ENCODE measurements at regions not wholly inside any gene's neighbourhood (a gene's known extent, or its start where the extent isn't known, plus 50 kb on each side); places are given as distances from the start of the nearest gene placed in this dataset.

DNA sequence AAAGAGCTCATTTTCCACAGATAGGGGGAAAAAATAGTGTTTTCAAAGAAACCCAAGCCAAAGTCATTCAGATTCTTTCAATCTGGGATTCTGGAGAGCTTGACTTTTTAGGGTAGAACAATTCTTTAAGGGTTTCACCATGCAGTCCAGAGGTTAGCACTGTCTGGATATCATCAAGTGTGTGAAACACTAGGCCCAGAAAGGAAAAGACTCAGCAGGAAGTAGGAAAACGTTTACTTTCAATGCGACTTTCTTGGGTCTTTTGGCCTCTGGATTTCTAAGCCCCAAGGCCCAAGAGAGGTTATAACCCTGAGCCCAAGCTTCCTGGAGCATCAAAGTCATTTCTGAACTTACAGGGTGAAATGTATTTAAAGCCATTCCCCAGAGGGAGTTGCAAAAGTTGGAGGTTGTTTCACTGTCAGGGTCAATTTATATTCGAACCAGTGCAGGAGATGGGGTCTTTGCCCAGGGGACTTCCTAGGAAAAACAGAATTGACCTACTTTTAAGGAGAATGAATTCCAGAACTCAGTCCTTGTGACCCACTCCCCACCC is 158.0 kb downstream of the C7orf25 start:
- H3K36me3 ChIP-seq (ENCODE audit: control insufficient read depth in 2 of 4, insufficient read depth in 4 of 4, low read length in 3 of 4) = no peaks in the 10 kb centered on the region
- no peak for DNase-seq (ENCODE audit: low read depth in 1 of 2, low spot score in 2 of 2)
- H2AFZ ChIP-seq (ENCODE audit: low read length) = no peak overlapping the region
- FAIRE-seq = no peak
- no peak overlapping the region for H3K9ac ChIP-seq (replicated peaks in 1 of 4; ENCODE audit: extremely low read depth in 1 of 4, low read depth in 3 of 4, low read length in 3 of 4)
- H3K79me1 ChIP-seq (ENCODE audit: low read depth, low read length) = no peaks in the 10 kb centered on the region
- H3K4me1 ChIP-seq (replicated peaks in 1 of 4; ENCODE audit: control insufficient read depth in 3 of 4, insufficient read depth in 4 of 4, low read length in 3 of 4) = peaks cover 0 to 5% (median 0%) of the 10 kb centered on the region in 4 experiments; a peak in 1 of 7 replicates
- no peak overlapping the region for H3K4me2 ChIP-seq (ENCODE audit: insufficient read depth in 1 of 2, low read depth in 2 of 2, low read length in 2 of 2)
- no peak overlapping the region for H3K23ac ChIP-seq (ENCODE audit: insufficient read length)
- H3K23me2 ChIP-seq (ENCODE audit: low read depth, low read length) = no peaks in the 10 kb centered on the region
- no peak overlapping the region for H2BK120ac ChIP-seq (replicated peaks; ENCODE audit: low read depth, low read length)
- H3K14ac ChIP-seq (ENCODE audit: insufficient read length) = no peak overlapping the region
- WGBS, 2 experiments (ENCODE audit: extremely low coverage in 1 of 2, insufficient coverage in 1 of 2, insufficient read length in 1 of 2, insufficient replicate concordance in 2 of 2, low coverage in 1 of 2, low lambda C conversion rate in 2 of 2, missing lambda C conversion rate in 1 of 2) = 79% methylated on average over 3 of the region's 3 CpGs; no CpG with 5 or more reads in 1 of the 2 experiments
- H3K27ac ChIP-seq (ENCODE audit: low read depth, low read length) = no peak overlapping the region
- H3K9me3 ChIP-seq (ENCODE audit: insufficient read depth in 2 of 2, low read depth in 1 of 2, low read length in 1 of 2) = 0 out of 4 replicates have a peak, but pooled peaks cover 0 to 4% of the 10 kb centered on the region in 2 experiments
- no peak overlapping the region for H4K8ac ChIP-seq (ENCODE audit: extremely low read depth, insufficient read depth, low read length)
- ChIA-PET POLR2A (ENCODE audit: partially characterized antibody) (no interaction called here), CTCF (ENCODE audit: partially characterized antibody) (interaction anchor here (0.7 to 1.2 kb wide), 3 partner anchors 9 to 77 kb away, joined by 3 to 11 read pairs (median 4); no protein-coding TSS in a partner anchor)
- H3K27me3 ChIP-seq (replicated peaks in 1 of 4; ENCODE audit: control insufficient read depth in 3 of 4, extremely low read depth in 1 of 4, insufficient read depth in 3 of 4, low read length in 3 of 4) = no peaks in the 10 kb centered on the region
- H4K91ac ChIP-seq (replicated peaks; ENCODE audit: insufficient read length, low read length) = no peak overlapping the region
- no peak overlapping the region for H3K18ac ChIP-seq (ENCODE audit: extremely low read depth, low read length)
- no peak overlapping the region for H3K4ac ChIP-seq (replicated peaks; ENCODE audit: insufficient read length, low read depth, low read length)
- no peak overlapping the region for H4K5ac ChIP-seq (ENCODE audit: insufficient read length, low read depth, low read length)
- no peak overlapping the region for H2BK20ac ChIP-seq (ENCODE audit: low read length)
- no peaks in the 10 kb centered on the region for H4K20me1 ChIP-seq (replicated peaks in 1 of 2; ENCODE audit: control insufficient read depth in 1 of 2, insufficient read depth in 2 of 2, low read length in 2 of 2)
- H3K4me3 ChIP-seq (ENCODE audit: extremely low read depth in 1 of 4, insufficient read depth in 2 of 4, low read depth in 3 of 4, low read length in 4 of 4) = no peak overlapping the region
- no peaks in the 10 kb centered on the region for H3K79me2 ChIP-seq (ENCODE audit: control insufficient read depth in 1 of 2, insufficient read depth in 2 of 2, low read length in 2 of 2)
- H2AK5ac ChIP-seq (ENCODE audit: low read depth, low read length) = no peak overlapping the region
- H2BK5ac ChIP-seq (ENCODE audit: low read depth, low read length) = no peak overlapping the region
- H2BK12ac ChIP-seq (ENCODE audit: low read depth, low read length) = no peak overlapping the region
- no peak overlapping the region for H2BK15ac ChIP-seq (ENCODE audit: low read length)
- no peak overlapping the region for H3K56ac ChIP-seq (replicated peaks; ENCODE audit: insufficient read length, low read depth, low read length)
- TF ChIP-seq SP4 (IDR thresholded peaks at IDR 0.05; ENCODE audit: low read length) (no peak), RAD21 (IDR thresholded peaks at IDR 0.05 in 1 of 2, conservative IDR thresholded peaks at IDR 0.05 in 1 of 2; ENCODE audit: low read depth in 2 of 2, low read length in 2 of 2) (no peak), CBX8 (IDR thresholded peaks at IDR 0.05; ENCODE audit: borderline replicate concordance, low read depth, low read length) (no peak), NANOG (IDR thresholded peaks at IDR 0.05; ENCODE audit: insufficient read depth, low read depth, low read length, poor library complexity, severe bottlenecking) (no peak), CTBP2 (IDR thresholded peaks at IDR 0.05; ENCODE audit: borderline replicate concordance, insufficient read depth, insufficient read length, low read length) (no peak), PHF8 (conservative IDR thresholded peaks at IDR 0.05; ENCODE audit: low read depth, low read length) (no peak), POLR2AphosphoS5 (IDR thresholded peaks at IDR 0.05; ENCODE audit: low read depth, low read length) (no peak), SAP30 (IDR thresholded peaks at IDR 0.05; ENCODE audit: insufficient read depth, insufficient replicate concordance, low read length) (no peak), SIRT6 (IDR thresholded peaks at IDR 0.05; ENCODE audit: low read length) (no peak), BRCA1 (IDR thresholded peaks at IDR 0.05; ENCODE audit: low read depth, low read length) (no peak), RFX5 (IDR thresholded peaks at IDR 0.05; ENCODE audit: borderline replicate concordance, low read depth, low read length) (no peak), SP1 (IDR thresholded peaks at IDR 0.05; ENCODE audit: low read depth, low read length) (no peak)
- TF ChIP-seq, protein P1, sequence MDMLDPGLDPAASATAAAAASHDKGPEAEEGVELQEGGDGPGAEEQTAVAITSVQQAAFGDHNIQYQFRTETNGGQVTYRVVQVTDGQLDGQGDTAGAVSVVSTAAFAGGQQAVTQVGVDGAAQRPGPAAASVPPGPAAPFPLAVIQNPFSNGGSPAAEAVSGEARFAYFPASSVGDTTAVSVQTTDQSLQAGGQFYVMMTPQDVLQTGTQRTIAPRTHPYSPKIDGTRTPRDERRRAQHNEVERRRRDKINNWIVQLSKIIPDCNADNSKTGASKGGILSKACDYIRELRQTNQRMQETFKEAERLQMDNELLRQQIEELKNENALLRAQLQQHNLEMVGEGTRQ (IDR thresholded peaks at IDR 0.05; ENCODE audit: low read length) = no peak

All from H1 (cell line).